ENCODE measurements at regions not wholly inside any gene's neighbourhood (a gene's known extent, or its start where the extent isn't known, plus 50 kb on each side); places are given as distances from the start of the nearest gene placed in this dataset.

GRCh38 chr15:99873451-99873850 is 140.2 kb upstream of the LYSMD4 start:
- Histone ChIP-seq H3K27me3 (ENCODE audit: insufficient read depth, poor library complexity, severe bottlenecking) (no peaks in the 10 kb centered on the region), H3K27ac (replicated peaks) (no peak overlapping the region), H3K4me3 (replicated peaks; ENCODE audit: insufficient read depth, low read length) (no peak overlapping the region)
- DNase-seq (ENCODE audit: low read depth in 1 of 2, low spot score in 1 of 2): no peak
- no peak for TF ChIP-seq SPI1 (IDR thresholded peaks at IDR 0.05; ENCODE audit: borderline replicate concordance, low read depth)
- TF ChIP-seq REST (IDR thresholded peaks at IDR 0.05; ENCODE audit: insufficient replicate concordance, low read depth): no peak
- no peak for TF ChIP-seq GABPA (IDR thresholded peaks at IDR 0.05; ENCODE audit: low read depth)
- TF ChIP-seq CTCF (IDR thresholded peaks at IDR 0.05; ENCODE audit: insufficient read depth, low read length): no peak
- TF ChIP-seq POLR2AphosphoS5 (IDR thresholded peaks at IDR 0.05; ENCODE audit: low read depth): no peak

GRCh38 chr15:99863550-99864198 is 130.4 kb upstream of the LYSMD4 start:
- Histone ChIP-seq H3K27me3 (ENCODE audit: insufficient read depth, poor library complexity, severe bottlenecking) (no peaks in the 10 kb centered on the region), H3K27ac (replicated peaks) (no peak overlapping the region), H3K4me3 (replicated peaks; ENCODE audit: insufficient read depth, low read length) (no peak overlapping the region)
- no peak for DNase-seq (ENCODE audit: low read depth in 1 of 2, low spot score in 1 of 2)
- TF ChIP-seq SPI1 (IDR thresholded peaks at IDR 0.05; ENCODE audit: borderline replicate concordance, low read depth) (no peak), REST (IDR thresholded peaks at IDR 0.05; ENCODE audit: insufficient replicate concordance, low read depth) (no peak), POLR2AphosphoS5 (IDR thresholded peaks at IDR 0.05; ENCODE audit: low read depth) (no peak), GABPA (IDR thresholded peaks at IDR 0.05; ENCODE audit: low read depth) (no peak), CTCF (IDR thresholded peaks at IDR 0.05; ENCODE audit: insufficient read depth, low read length) (no peak)

- TF ChIP-seq POLR2AphosphoS5 (IDR thresholded peaks at IDR 0.05; ENCODE audit: low read depth): no peak
- no peak for TF ChIP-seq REST (IDR thresholded peaks at IDR 0.05; ENCODE audit: insufficient replicate concordance, low read depth)
- TF ChIP-seq SPI1 (IDR thresholded peaks at IDR 0.05; ENCODE audit: borderline replicate concordance, low read depth): no peak
- no peak for TF ChIP-seq CTCF (IDR thresholded peaks at IDR 0.05; ENCODE audit: insufficient read depth, low read length)
- no peak for TF ChIP-seq GABPA (IDR thresholded peaks at IDR 0.05; ENCODE audit: low read depth)
- Histone ChIP-seq H3K27me3 (ENCODE audit: insufficient read depth, poor library complexity, severe bottlenecking) (no peaks in the 10 kb centered on the region), H3K27ac (replicated peaks) (no peak overlapping the region), H3K4me3 (replicated peaks; ENCODE audit: insufficient read depth, low read length) (no peak overlapping the region)
- no peak for DNase-seq (ENCODE audit: low read depth in 1 of 2, low spot score in 1 of 2)
These were observed 124.6 kb upstream of the LYSMD4 start for GRCh38 chr15:99857836-99858235.

Data from HL-60 (cell line).